Femur (tissue), 1 donor: ENCODE measurements at regions not wholly inside any gene's neighbourhood (a gene's known extent, or its start where the extent isn't known, plus 50 kb on each side); places are given as distances from the start of the nearest gene placed in this dataset.
A peak's percentile ranks its signal among the peaks of the same experiment; 100 is the strongest.
"Not testable (repeated sequence)": the region's sequence is repeated elsewhere in the genome, so short reads cannot be mapped to it uniquely, and the experiment has no call there.

Experiments used
- DNase-seq: peaks from one replicate; pipeline ENCODE4 v3.0.0-alpha.2; 2017

- DNase-seq: no peak
These were observed 106.6 kb upstream of the BARHL2 start for GRCh38 chr1:90823686-90824085.

DNA sequence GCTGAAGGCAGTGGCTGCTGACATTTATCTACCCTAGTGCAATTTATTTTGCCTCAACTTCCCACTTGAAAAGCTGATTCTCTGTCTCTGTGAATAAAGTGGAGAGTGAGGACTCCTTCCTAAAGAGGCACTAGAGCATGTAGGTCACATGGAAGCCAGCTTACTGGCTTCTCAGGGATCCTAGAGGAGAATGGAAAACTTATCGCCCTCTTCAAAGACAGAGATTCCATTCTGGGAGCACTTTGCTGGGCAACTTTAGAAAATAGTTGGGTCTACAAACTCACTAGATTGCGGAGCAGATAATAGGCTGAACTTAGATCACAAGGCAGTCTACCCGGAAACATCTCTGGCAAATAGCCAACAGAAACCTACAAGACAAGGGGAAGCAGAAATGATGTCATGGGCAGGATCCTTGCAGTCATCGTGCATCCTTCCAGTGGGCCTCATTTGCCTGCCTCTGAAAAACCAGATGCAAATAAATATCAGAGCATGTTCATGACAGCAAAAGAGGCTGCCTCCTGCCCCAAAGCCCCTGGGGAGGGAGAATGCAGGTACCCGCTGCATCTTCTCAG is 104.8 kb upstream of the BARHL2 start:
- no peak for DNase-seq

DNA sequence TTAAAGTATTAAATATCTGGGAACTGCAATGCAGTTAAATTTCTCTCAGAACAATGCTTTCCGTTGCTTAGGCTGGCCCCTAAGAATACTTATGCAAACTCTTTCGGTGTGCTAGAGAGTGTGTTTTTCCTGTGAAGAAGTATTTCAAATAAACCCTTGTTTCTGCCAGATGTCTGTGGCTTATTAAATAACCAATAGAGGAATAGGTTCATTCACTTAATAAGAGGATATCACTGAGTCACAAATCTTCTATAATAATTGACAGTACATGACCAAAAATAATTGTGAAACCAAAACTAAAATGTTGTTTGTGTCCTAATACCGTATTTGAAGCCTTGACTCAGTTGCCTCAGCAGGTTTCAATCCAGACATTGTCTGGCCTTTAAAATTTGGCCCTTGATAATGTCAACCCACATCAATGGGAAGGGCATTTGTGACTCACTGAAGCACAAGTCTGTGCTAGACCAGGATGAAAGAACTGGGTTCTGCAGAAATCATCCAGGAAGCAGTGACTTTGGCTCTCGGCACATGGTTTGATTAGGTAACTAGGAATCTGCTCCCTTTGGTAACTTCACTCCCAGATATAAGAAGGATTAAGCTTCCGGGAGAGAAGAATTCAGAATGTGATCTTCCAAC is 104.2 kb upstream of the BARHL2 start:
- no peak for DNase-seq

DNA sequence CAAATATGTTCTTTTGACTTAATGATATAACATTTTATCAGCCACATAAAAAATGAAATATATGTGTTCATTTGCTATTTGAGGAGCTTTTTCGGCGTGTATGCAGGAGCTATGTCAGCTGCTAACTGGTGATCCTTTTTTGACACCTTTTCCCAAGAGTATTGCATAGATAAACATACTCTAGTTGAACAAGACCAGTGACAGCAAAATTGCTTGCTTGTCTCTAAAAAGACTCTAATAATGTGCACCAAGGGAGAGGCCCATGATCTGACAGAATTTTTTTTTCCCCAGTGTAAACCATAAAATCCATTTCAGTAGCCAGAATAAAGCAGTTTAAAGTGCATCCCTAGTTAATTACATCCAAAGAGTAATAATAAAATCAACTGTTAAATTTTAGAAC is 103.6 kb upstream of the BARHL2 start:
- no peak for DNase-seq

DNA sequence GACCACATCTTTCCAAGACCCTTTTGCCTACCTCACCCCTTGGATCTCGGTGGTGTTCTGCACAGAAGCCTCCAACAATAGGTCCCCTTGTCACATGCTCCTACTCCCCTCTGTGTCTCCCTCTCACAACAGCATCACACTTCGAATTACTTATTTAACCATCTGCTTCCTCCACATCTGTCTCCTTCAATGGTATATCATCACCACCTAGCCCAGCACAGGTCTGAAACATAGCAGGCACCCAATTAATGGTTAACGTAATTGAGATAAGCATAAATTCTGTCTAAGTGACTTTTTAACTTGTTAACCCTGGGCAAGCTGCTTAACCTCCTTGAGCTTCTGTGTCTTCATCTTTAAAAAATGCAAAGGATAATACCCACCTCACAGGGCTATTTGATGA is 100.3 kb upstream of the BARHL2 start:
- no peak for DNase-seq

DNA sequence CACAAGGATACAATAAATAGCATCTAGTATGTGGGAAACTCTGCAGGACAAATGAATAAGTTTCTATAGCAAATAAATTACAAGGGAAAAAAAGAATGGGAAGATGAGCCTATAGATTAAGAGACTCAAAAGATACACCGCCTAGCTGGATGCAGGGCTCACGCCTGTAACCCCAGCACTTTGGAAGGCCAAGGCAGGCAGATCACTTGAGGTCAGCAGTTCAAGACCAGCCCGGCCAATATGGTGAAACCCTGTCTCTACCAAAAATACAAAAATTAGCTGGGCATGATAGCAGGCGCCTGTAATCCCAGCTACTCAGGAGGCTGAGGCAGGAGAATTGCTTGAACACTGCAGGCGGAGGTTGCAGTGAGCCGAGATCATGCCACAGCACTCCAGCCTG is 95.1 kb upstream of the BARHL2 start:
- not testable (repeated sequence) for DNase-seq

DNA sequence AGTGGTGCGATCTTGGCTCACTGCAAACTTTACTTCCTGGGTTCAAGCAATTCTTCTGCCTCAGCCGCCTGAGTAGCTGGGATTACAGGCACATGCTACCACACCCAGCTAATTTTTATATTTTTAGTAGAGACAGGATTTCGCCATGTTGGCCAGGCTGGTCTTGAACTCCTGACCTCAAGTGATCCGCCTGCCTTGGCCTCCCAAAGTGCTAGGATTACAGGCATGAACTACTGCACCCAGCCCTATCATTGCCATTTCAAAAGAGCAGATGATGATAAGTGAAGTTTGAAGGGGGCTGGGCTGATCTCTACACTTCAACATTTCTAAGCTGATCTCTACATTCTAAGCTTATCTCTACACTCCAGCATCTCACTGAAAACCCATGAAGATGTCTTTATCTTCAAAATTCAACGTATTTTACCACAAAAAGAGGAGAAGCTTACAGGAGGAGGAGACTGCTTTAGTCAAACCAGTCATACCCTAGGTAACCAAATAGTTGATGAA is 94.4 kb upstream of the BARHL2 start:
- not testable (repeated sequence) for DNase-seq

DNA sequence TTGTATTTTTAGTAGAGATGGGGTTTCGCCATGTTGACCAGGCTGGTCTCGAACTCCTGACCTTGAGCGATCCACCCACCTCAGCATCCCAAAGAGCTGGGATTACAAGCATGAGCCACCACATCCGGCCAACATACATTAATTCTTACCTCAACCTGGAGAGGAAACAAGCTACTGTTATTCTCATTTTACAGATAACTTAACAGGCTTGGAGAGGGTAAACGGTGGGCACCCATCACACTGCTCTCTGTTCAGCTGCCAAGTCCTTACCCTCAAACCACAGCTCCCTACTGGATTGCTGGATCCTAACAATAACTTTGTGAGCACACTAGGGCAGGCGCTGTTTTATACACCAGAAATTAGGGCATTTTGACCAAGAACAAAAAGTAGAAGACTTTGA is 93.6 kb upstream of the BARHL2 start:
- DNase-seq: no peak

DNA sequence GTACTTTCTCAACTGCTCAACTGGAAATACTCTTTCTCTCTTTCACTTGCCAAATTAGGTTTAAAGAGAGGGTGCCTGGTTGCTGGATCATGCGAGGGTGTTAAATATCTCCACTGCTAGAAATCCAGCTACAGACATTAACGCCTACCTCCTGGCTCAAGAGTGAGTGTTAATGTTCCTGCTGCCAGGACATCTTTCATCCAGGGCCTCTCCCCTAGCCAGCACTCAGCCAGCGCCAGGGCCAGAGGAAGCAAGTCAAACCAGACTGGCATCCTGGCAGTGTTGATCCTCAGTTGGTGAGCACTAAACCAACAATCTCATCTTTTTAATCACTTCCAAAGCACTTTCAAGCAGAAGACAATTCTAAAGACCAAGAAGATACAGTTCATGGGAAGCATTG is 92.9 kb upstream of the BARHL2 start:
- DNase-seq: no peak

GRCh38 chr1:90809093-90809492 is 92.0 kb upstream of the BARHL2 start:
- DNase-seq: no peak

DNA sequence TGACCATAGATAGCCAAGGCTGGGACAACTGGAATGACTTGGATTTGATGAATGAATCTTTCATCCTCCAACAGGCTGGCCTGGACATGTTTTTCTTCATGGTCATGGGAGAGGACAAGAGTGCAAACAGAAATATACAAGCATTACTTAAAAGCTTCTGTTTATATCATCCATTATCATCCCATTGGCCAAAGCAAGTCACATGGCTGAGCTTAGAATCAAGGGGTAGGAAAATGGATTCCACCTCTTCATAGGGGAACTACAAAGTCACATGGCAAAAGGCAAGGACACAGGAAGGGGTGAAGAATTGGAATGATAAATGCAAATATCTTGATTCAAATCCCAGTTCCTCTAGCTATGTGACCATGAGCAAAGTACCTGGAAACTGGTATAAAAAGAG is 90.2 kb upstream of the BARHL2 start:
- DNase-seq: no peak

GRCh38 chr1:90802622-90803021 is 85.5 kb upstream of the BARHL2 start:
- no peak for DNase-seq

- DNase-seq: no peak
These were observed 83.1 kb upstream of the BARHL2 start for GRCh38 chr1:90800012-90800717.

GRCh38 chr1:90799326-90799725 is 82.2 kb upstream of the BARHL2 start:
- DNase-seq: no peak

DNA sequence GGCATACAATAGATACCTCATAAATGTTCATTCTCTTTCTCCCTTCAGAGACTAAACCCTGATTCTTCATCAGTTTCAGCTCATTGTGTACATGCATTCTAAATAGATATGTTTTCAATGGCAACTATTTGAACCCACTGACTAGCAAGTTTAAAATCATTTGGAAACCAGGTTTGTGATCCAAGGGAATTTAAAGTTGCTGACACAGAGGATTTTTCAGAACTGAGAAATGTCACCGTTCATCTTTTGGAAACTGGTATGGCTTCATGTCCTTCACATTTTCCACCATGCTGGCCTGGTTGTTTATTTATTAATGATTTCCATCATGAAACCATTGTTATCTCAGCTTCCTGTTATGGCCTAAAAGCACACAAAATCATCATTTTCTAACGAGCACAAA is 81.8 kb upstream of the BARHL2 start:
- no peak for DNase-seq

DNA sequence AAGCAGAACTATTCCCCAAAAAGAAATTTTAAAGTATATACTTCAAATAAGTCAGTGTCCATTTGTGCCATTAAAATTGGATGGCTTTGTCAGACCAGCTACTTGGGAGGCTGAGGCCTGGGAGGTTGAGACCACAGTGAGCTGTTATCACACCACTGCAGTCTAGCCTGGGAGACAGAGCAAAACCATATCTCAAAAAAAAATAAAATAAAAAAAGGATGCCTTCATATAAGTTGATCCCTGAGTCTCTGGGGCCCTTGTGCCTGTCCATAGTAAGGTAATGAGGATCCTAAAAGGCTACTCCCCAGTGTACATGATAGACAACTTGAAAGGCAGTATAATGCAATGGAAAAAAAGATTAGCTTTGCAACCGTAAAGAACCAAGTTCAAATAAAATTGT is 81.2 kb upstream of the BARHL2 start:
- no peak for DNase-seq

DNA sequence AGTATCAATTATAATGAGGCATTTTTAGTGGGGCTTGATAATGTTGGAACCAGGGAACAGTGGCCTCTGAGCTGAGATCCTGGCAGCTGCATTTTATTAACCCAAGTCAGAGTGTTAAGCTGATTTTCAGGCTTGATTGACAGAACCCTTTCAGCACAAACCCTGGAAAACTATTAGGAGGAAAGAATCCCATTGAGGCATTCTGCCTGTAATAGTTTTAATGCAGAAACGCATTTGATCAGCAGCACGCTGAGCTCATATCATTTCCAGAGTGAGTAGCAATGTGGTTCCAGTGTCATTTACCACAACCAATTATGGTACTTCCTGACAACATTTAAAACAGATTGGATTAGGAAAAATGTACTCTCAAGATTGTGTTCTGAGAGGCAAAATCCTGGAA is 78.3 kb upstream of the BARHL2 start:
- no peak for DNase-seq

GRCh38 chr1:90786709-90787108 is 69.6 kb upstream of the BARHL2 start:
- DNase-seq: no peak

DNA sequence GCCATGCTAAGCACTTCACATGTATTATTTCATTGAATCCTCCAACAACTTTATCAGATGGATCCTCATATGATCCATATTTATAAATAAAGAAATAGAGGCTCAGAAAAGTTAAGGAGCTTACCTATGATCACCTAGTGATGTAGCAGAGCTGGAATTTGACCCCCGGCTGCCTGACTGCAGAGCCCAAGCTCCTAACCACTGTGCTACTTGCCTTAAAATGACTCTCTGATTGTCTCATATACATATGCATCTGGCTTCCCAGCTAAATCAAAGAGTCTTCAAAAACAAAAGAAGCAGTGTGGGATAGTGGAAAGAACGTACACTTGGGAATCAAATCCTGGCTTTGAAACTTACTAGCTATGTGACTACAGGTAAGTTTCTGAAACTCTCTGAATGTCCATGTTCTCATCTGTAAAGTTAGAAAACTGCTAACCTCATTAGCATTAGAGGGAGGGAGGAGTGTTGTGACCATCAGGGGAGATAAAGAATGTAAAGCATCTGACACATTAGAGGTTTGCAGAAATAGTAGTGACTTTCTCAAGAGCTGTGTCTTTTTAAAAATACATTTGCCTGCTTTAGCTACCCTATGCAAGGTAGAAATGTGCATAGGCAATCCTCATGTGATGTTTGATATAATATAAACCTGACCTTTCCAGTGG is 67.2 kb upstream of the BARHL2 start:
- DNase-seq: no peak

GRCh38 chr1:90783181-90783580 is 66.1 kb upstream of the BARHL2 start:
- DNase-seq: no peak

GRCh38 chr1:90782046-90782445 is 64.9 kb upstream of the BARHL2 start:
- no peak for DNase-seq

DNA sequence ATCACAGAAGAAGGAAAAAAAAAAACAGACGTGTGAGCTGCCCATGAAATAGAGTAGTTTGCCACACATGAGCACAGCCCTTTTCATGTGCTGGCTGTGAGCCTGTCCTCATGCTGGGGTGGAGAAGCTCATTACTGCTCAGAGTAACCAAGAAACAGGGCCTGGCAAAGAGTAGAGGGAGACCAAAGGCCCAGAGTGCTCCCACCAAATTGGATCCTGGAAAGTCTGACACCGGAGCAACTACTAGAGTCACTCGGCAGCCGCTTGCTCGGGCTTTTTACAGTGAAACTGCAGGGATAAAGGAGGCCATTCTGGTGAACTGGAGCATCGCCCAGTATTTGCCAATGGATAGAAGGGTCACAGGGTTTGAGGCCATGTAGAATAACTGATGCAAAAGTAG is 64.4 kb upstream of the BARHL2 start:
- DNase-seq: peak; percentile 13

DNA sequence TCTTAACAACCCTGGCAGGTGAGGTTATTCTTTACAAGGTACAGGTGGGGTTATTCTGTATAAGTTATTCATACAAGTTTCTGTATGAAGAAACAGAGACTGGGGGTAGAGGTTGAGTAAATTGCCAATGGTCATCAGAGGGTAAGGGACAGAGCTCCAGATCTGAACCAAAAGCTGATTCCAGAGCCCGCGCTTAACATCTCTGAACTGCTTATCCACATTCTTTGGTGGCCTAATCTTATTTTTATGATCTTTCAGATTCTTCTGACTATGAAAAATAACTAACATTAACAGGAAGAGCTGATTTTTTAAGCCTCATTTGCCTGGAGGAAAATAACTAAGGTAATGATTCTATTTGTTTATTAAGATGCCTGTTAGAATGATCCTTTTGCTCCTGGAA is 63.9 kb upstream of the BARHL2 start:
- DNase-seq: no peak

GRCh38 chr1:90779573-90779972 is 62.5 kb upstream of the BARHL2 start:
- DNase-seq: no peak
